ENCODE measurements at regions not wholly inside any gene's neighbourhood (a gene's known extent, or its start where the extent isn't known, plus 50 kb on each side); places are given as distances from the start of the nearest gene placed in this dataset.
A peak's percentile ranks its signal among the peaks of the same experiment; 100 is the strongest.

- Histone ChIP-seq H2AK5ac (ENCODE audit: low read length) (no peak overlapping the region), H2BK15ac (replicated peaks; ENCODE audit: low read depth) (no peak overlapping the region), H3K36me3 (ENCODE audit: control insufficient read depth, insufficient read depth, low read length) (no peaks in the 10 kb centered on the region), H3K4me1 (ENCODE audit: control insufficient read depth, low read depth, low read length) (no peaks in the 10 kb centered on the region), H3K4me2 (ENCODE audit: low read length) (no peak overlapping the region), H3K18ac (ENCODE audit: low read length) (no peak overlapping the region), H3K4ac (ENCODE audit: low read depth, low read length) (no peak overlapping the region), H3K56ac (ENCODE audit: low read length) (no peak overlapping the region), H3K23ac (ENCODE audit: low read length) (no peak overlapping the region), H2BK120ac (ENCODE audit: low read depth, low read length) (no peak overlapping the region), H4K5ac (ENCODE audit: low read length) (no peak overlapping the region), H3K79me2 (ENCODE audit: control insufficient read depth, insufficient read depth, low read length) (no peaks in the 10 kb centered on the region), H3K4me3 (ENCODE audit: low read length) (no peak overlapping the region), H4K8ac (ENCODE audit: low read depth, low read length) (no peak overlapping the region), H3K79me1 (ENCODE audit: low read length) (no peaks in the 10 kb centered on the region), H3K27me3 (ENCODE audit: insufficient read depth, low read length, poor library complexity) (no peaks in the 10 kb centered on the region), H3K27ac (ENCODE audit: low read depth, low read length) (no peak overlapping the region), H2BK5ac (ENCODE audit: low read length) (no peak overlapping the region), H3K9ac (ENCODE audit: low read length) (no peak overlapping the region)
- WGBS (ENCODE audit: extremely low coverage, insufficient coverage, low lambda C conversion rate): no CpG with 5 or more reads among the region's 1 CpG
- peak; percentile 28 for DNase-seq
Measured at GRCh38 chr14:66284346-66284745, 201.8 kb upstream of the CCDC196 start.

- peak; percentile 75 for DNase-seq
- H3K79me1 ChIP-seq (ENCODE audit: low read length): no peaks in the 10 kb centered on the region
- H3K4me1 ChIP-seq (ENCODE audit: control insufficient read depth, low read depth, low read length): no peaks in the 10 kb centered on the region
- H3K4me2 ChIP-seq (ENCODE audit: low read length): no peak overlapping the region
- H2AK5ac ChIP-seq (ENCODE audit: low read length): no peak overlapping the region
- H3K4ac ChIP-seq (ENCODE audit: low read depth, low read length): no peak overlapping the region
- no peaks in the 10 kb centered on the region for H3K79me2 ChIP-seq (ENCODE audit: control insufficient read depth, insufficient read depth, low read length)
- no peaks in the 10 kb centered on the region for H3K36me3 ChIP-seq (ENCODE audit: control insufficient read depth, insufficient read depth, low read length)
- H4K8ac ChIP-seq (ENCODE audit: low read depth, low read length): no peak overlapping the region
- H3K27ac ChIP-seq (ENCODE audit: low read depth, low read length): no peak overlapping the region
- H3K9ac ChIP-seq (ENCODE audit: low read length): no peak overlapping the region
- no peak overlapping the region for H3K23ac ChIP-seq (ENCODE audit: low read length)
- no peak overlapping the region for H2BK5ac ChIP-seq (ENCODE audit: low read length)
- no peak overlapping the region for H4K5ac ChIP-seq (ENCODE audit: low read length)
- H3K18ac ChIP-seq (ENCODE audit: low read length): no peak overlapping the region
- H2BK120ac ChIP-seq (ENCODE audit: low read depth, low read length): no peak overlapping the region
- H3K4me3 ChIP-seq (ENCODE audit: low read length): no peak overlapping the region
- H2BK15ac ChIP-seq (replicated peaks; ENCODE audit: low read depth): no peak overlapping the region
- no peaks in the 10 kb centered on the region for H3K27me3 ChIP-seq (ENCODE audit: insufficient read depth, low read length, poor library complexity)
- no peak overlapping the region for H3K56ac ChIP-seq (ENCODE audit: low read length)
- WGBS (ENCODE audit: extremely low coverage, insufficient coverage, low lambda C conversion rate): no CpG with 5 or more reads among the region's 3 CpGs
Measured at GRCh38 chr14:66288511-66288910, 197.7 kb upstream of the CCDC196 start.

DNA sequence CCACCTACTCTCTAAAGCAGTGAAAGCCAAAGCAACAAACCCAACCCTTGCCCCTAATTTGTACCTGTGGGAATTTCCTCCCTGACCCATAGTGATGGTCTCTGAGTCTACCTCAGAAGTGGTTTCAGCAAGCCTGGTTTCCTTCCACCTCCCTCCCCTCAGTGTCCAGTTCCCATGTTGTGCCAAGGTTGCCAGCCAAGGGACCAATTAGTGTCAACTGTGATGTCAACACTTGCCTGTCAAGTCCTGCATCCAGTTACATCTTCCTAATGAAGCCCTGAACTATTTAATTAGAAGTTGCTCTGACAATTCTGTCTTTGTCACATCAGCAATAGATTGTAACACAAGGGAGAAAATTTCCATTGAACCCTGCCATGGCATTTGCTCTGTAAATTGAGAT, 194.4 kb upstream of the CCDC196 start:
- no peak overlapping the region for H3K4me2 ChIP-seq (ENCODE audit: low read length)
- no peak overlapping the region for H3K18ac ChIP-seq (ENCODE audit: low read length)
- no peaks in the 10 kb centered on the region for H3K4me1 ChIP-seq (ENCODE audit: control insufficient read depth, low read depth, low read length)
- H3K27me3 ChIP-seq (ENCODE audit: insufficient read depth, low read length, poor library complexity): no peaks in the 10 kb centered on the region
- H3K4ac ChIP-seq (ENCODE audit: low read depth, low read length): no peak overlapping the region
- no peak overlapping the region for H3K4me3 ChIP-seq (ENCODE audit: low read length)
- no peak overlapping the region for H2BK5ac ChIP-seq (ENCODE audit: low read length)
- no peak overlapping the region for H4K5ac ChIP-seq (ENCODE audit: low read length)
- no peak overlapping the region for H3K9ac ChIP-seq (ENCODE audit: low read length)
- H3K36me3 ChIP-seq (ENCODE audit: control insufficient read depth, insufficient read depth, low read length): no peaks in the 10 kb centered on the region
- no peak for DNase-seq
- no peak overlapping the region for H2BK15ac ChIP-seq (replicated peaks; ENCODE audit: low read depth)
- no peaks in the 10 kb centered on the region for H3K79me2 ChIP-seq (ENCODE audit: control insufficient read depth, insufficient read depth, low read length)
- no peak overlapping the region for H3K23ac ChIP-seq (ENCODE audit: low read length)
- no peak overlapping the region for H3K27ac ChIP-seq (ENCODE audit: low read depth, low read length)
- H2AK5ac ChIP-seq (ENCODE audit: low read length): no peak overlapping the region
- H4K8ac ChIP-seq (ENCODE audit: low read depth, low read length): no peak overlapping the region
- no peak overlapping the region for H2BK120ac ChIP-seq (ENCODE audit: low read depth, low read length)
- no peak overlapping the region for H3K56ac ChIP-seq (ENCODE audit: low read length)
- H3K79me1 ChIP-seq (ENCODE audit: low read length): no peaks in the 10 kb centered on the region

DNA sequence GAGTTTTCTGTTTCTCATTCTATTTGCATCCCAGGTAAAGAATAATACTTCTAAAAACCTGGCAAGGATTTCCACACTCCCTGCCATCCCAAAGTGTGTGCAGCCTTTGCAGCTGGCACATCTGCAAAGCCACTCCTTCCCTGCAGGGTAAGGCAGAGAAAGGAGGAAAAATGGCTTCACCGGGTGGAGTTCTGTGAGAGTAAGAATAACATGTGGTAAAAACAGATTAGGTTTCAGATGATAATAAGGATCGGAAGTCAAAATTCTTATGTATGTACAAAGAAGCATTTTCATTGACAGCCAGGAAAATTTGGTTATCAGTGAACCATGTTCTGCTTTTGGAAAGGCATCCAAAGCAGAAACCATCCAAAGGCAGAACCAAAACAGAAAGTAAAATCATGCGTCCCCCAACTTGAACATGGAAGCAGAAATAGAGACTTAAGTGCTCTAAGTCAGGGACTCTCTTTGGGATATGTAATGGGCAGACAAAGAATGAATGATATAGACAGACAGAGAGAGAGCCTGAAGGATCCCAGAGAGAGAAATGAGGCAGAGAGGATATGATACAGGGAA, 192.6 kb upstream of the CCDC196 start:
- Histone ChIP-seq H2BK5ac (ENCODE audit: low read length) (no peak overlapping the region), H2BK120ac (ENCODE audit: low read depth, low read length) (no peak overlapping the region), H3K23ac (ENCODE audit: low read length) (no peak overlapping the region), H4K8ac (ENCODE audit: low read depth, low read length) (no peak overlapping the region), H3K18ac (ENCODE audit: low read length) (no peak overlapping the region), H3K4ac (ENCODE audit: low read depth, low read length) (no peak overlapping the region), H4K5ac (ENCODE audit: low read length) (no peak overlapping the region), H3K4me2 (ENCODE audit: low read length) (no peak overlapping the region), H3K36me3 (ENCODE audit: control insufficient read depth, insufficient read depth, low read length) (no peaks in the 10 kb centered on the region), H3K79me2 (ENCODE audit: control insufficient read depth, insufficient read depth, low read length) (no peaks in the 10 kb centered on the region), H3K27me3 (ENCODE audit: insufficient read depth, low read length, poor library complexity) (no peaks in the 10 kb centered on the region), H3K4me1 (ENCODE audit: control insufficient read depth, low read depth, low read length) (no peaks in the 10 kb centered on the region), H3K79me1 (ENCODE audit: low read length) (no peaks in the 10 kb centered on the region), H2AK5ac (ENCODE audit: low read length) (no peak overlapping the region), H3K4me3 (ENCODE audit: low read length) (no peak overlapping the region), H3K9ac (ENCODE audit: low read length) (no peak overlapping the region), H3K56ac (ENCODE audit: low read length) (no peak overlapping the region), H2BK15ac (replicated peaks; ENCODE audit: low read depth) (no peak overlapping the region), H3K27ac (ENCODE audit: low read depth, low read length) (no peak overlapping the region)
- no peak for DNase-seq
- WGBS (ENCODE audit: extremely low coverage, insufficient coverage, low lambda C conversion rate): no CpG with 5 or more reads among the region's 3 CpGs

DNA sequence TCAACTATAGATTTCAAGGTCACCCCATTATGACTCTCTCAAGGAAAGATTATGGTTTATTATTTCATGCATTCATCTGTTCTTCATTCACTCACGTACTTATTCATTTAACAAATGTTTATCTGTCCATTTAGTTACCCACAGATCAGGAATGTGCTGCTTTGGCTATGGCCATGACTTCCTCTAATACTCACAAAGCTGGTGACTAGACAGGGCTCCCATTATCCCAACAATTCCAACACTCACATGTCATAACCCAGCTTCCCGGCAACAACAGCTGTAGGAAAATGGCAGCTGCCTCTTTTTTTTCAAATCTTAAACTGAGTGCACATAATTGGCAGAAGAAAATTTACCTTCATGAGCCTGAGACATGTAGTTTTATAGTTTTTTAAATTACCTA, 190.8 kb upstream of the CCDC196 start:
- no peak overlapping the region for H2BK15ac ChIP-seq (replicated peaks; ENCODE audit: low read depth)
- no peak overlapping the region for H4K8ac ChIP-seq (ENCODE audit: low read depth, low read length)
- H3K18ac ChIP-seq (ENCODE audit: low read length): no peak overlapping the region
- no peak overlapping the region for H2AK5ac ChIP-seq (ENCODE audit: low read length)
- no peak overlapping the region for H2BK5ac ChIP-seq (ENCODE audit: low read length)
- no peak overlapping the region for H3K4me3 ChIP-seq (ENCODE audit: low read length)
- no peaks in the 10 kb centered on the region for H3K79me2 ChIP-seq (ENCODE audit: control insufficient read depth, insufficient read depth, low read length)
- no peak for DNase-seq
- H4K5ac ChIP-seq (ENCODE audit: low read length): no peak overlapping the region
- H3K56ac ChIP-seq (ENCODE audit: low read length): no peak overlapping the region
- H3K27me3 ChIP-seq (ENCODE audit: insufficient read depth, low read length, poor library complexity): no peaks in the 10 kb centered on the region
- no peak overlapping the region for H3K4me2 ChIP-seq (ENCODE audit: low read length)
- H3K4ac ChIP-seq (ENCODE audit: low read depth, low read length): no peak overlapping the region
- no peaks in the 10 kb centered on the region for H3K79me1 ChIP-seq (ENCODE audit: low read length)
- H3K36me3 ChIP-seq (ENCODE audit: control insufficient read depth, insufficient read depth, low read length): no peaks in the 10 kb centered on the region
- H2BK120ac ChIP-seq (ENCODE audit: low read depth, low read length): no peak overlapping the region
- no CpG with 5 or more reads among the region's 2 CpGs for WGBS (ENCODE audit: extremely low coverage, insufficient coverage, low lambda C conversion rate)
- H3K23ac ChIP-seq (ENCODE audit: low read length): no peak overlapping the region
- no peak overlapping the region for H3K27ac ChIP-seq (ENCODE audit: low read depth, low read length)
- H3K4me1 ChIP-seq (ENCODE audit: control insufficient read depth, low read depth, low read length): no peaks in the 10 kb centered on the region
- no peak overlapping the region for H3K9ac ChIP-seq (ENCODE audit: low read length)

- no peak overlapping the region for H3K27ac ChIP-seq (ENCODE audit: low read depth, low read length)
- no peaks in the 10 kb centered on the region for H3K4me1 ChIP-seq (ENCODE audit: control insufficient read depth, low read depth, low read length)
- H3K4ac ChIP-seq (ENCODE audit: low read depth, low read length): no peak overlapping the region
- no peak overlapping the region for H3K4me3 ChIP-seq (ENCODE audit: low read length)
- no peak for DNase-seq
- no peaks in the 10 kb centered on the region for H3K79me2 ChIP-seq (ENCODE audit: control insufficient read depth, insufficient read depth, low read length)
- H2BK120ac ChIP-seq (ENCODE audit: low read depth, low read length): no peak overlapping the region
- no peak overlapping the region for H2AK5ac ChIP-seq (ENCODE audit: low read length)
- H2BK15ac ChIP-seq (replicated peaks; ENCODE audit: low read depth): no peak overlapping the region
- H3K9ac ChIP-seq (ENCODE audit: low read length): no peak overlapping the region
- H4K8ac ChIP-seq (ENCODE audit: low read depth, low read length): no peak overlapping the region
- no peak overlapping the region for H4K5ac ChIP-seq (ENCODE audit: low read length)
- H3K79me1 ChIP-seq (ENCODE audit: low read length): no peaks in the 10 kb centered on the region
- no peak overlapping the region for H3K4me2 ChIP-seq (ENCODE audit: low read length)
- H3K27me3 ChIP-seq (ENCODE audit: insufficient read depth, low read length, poor library complexity): no peaks in the 10 kb centered on the region
- no CpG with 5 or more reads among the region's 3 CpGs for WGBS (ENCODE audit: extremely low coverage, insufficient coverage, low lambda C conversion rate)
- no peak overlapping the region for H2BK5ac ChIP-seq (ENCODE audit: low read length)
- H3K36me3 ChIP-seq (ENCODE audit: control insufficient read depth, insufficient read depth, low read length): no peaks in the 10 kb centered on the region
- no peak overlapping the region for H3K23ac ChIP-seq (ENCODE audit: low read length)
- no peak overlapping the region for H3K18ac ChIP-seq (ENCODE audit: low read length)
- H3K56ac ChIP-seq (ENCODE audit: low read length): no peak overlapping the region
Measured at GRCh38 chr14:66300886-66301285, 185.3 kb upstream of the CCDC196 start.

All from mesendoderm (in vitro differentiated cells).